Spleen (tissue), 11 donors: ENCODE measurements at regions not wholly inside any gene's neighbourhood (a gene's known extent, or its start where the extent isn't known, plus 50 kb on each side); places are given as distances from the start of the nearest gene placed in this dataset.

Experiments used
- DNase-seq: peaks from one replicate; pipeline ENCODE4 v3.0.0-alpha.2; 2020
- H3K27ac ChIP-seq, 8 donors: fragments of 200-600 bp; sonication (generic) in 7 of 8; 1 replicate in 4 of 8; 2 replicates in 4 of 8; pipeline versions ENCODE4 v1.5.0 to v1.8.0; 2016 to 2021; ENCODE audit warnings: inconsistent platforms in 4 of 8, mild to moderate bottlenecking in 4 of 8, moderate library complexity in 1 of 8
- H3K27me3 ChIP-seq, 7 donors: fragments of 200-600 bp; sonication (generic) in 6 of 7; replicated peaks in 1 of 7; 1 replicate in 4 of 7; 2 replicates in 3 of 7; pipeline versions ENCODE4 v1.5.0 to v1.8.0; 2016 to 2021; ENCODE audit warnings: inconsistent platforms in 3 of 7, mild to moderate bottlenecking in 1 of 7
- H3K36me3 ChIP-seq, 6 donors: fragments of 200-600 bp; sonication (generic) in 5 of 6; 1 replicate in 4 of 6; 2 replicates in 2 of 6; pipeline versions ENCODE4 v1.5.0 to v1.8.0; 2016 to 2021; ENCODE audit warnings: inconsistent platforms in 2 of 6
- H3K4me1 ChIP-seq, 6 donors: fragments of 200-600 bp; sonication (generic) in 5 of 6; 1 replicate in 3 of 6; 2 replicates in 3 of 6; pipeline versions ENCODE4 v1.5.0 to v1.8.0; 2016 to 2021; ENCODE audit warnings: inconsistent platforms in 3 of 6
- H3K4me3 ChIP-seq, 8 donors: fragments of 200-600 bp; sonication (generic) in 7 of 8; 1 replicate in 4 of 8; 2 replicates in 4 of 8; pipeline versions ENCODE4 v1.5.0 to v1.8.0; 2016 to 2021; ENCODE audit warnings: inconsistent platforms in 4 of 8, mild to moderate bottlenecking in 4 of 8, moderate library complexity in 2 of 8
- H3K9me3 ChIP-seq, 8 donors: fragments of 200-600 bp; sonication (generic) in 7 of 8; 1 replicate in 4 of 8; 2 replicates in 4 of 8; pipeline versions ENCODE4 v1.5.0 to v1.8.0; 2016 to 2021; ENCODE audit warnings: inconsistent platforms in 4 of 8
- POLR2A ChIP-seq, 3 donors: fragments of 450-650 bp; IDR thresholded peaks; one replicate each; pipeline ENCODE4 v1.5.1; 2017; ENCODE audit warnings: antibody characterized with exemption in 3 of 3, mild to moderate bottlenecking in 1 of 3
- POLR2AphosphoS5 ChIP-seq, 3 donors: sonication (generic); formaldehyde crosslinking; IDR thresholded peaks; one replicate each; pipeline ENCODE4 v1.5.1; 2017; ENCODE audit warnings: antibody characterized with exemption in 3 of 3
- WGBS, 5 donors: extraction: QIAGEN DNeasy Blood & Tissue Kit in 3 of 5; methylation state at CpG; one replicate each; pipeline versions ENCODE4 v1.1.5 to v1.1.7; 2013 to 2018; 5-methylcytosine and 5-hydroxymethylcytosine counted together
- intact Hi-C: fragments of 100-400 bp; cut with DNase I; formaldehyde crosslinking; loops from one replicate; pipeline ENCODE4 v1.15.0; 2023; ENCODE audit warnings: low total_unique reads
- TF ChIP-seq, protein P1 (sequence below), 11 experiments: fragments of 200-600 bp in 7 of 11; fragments of 450-650 bp in 4 of 11; sonication (generic) in 4 of 11; IDR thresholded peaks in 8 of 11; conservative IDR thresholded peaks in 3 of 11; 1 replicate in 7 of 11; 2 replicates in 4 of 11; pipeline versions ENCODE4 v1.4.0 to v1.8.0; 2016 to 2021; ENCODE audit warnings: antibody characterized with exemption in 11 of 11, inconsistent platforms in 4 of 11, mild to moderate bottlenecking in 1 of 11
- donor health status: healthy with polysubstance abuse.
- donor health status: DM: no; HTN: no; CAD: no; lungs with moderate emphysema.
- donor health status: DM: no; HTN: no; CAD: no.
- donor health status: Bipolar disorder and iron deficiency.
- donor health status: healthy.
- donor health status: DM: no; HTN: no; CAD: no.
- donor health status: DM: yes; HTN: yes; CAD: no.

DNA sequence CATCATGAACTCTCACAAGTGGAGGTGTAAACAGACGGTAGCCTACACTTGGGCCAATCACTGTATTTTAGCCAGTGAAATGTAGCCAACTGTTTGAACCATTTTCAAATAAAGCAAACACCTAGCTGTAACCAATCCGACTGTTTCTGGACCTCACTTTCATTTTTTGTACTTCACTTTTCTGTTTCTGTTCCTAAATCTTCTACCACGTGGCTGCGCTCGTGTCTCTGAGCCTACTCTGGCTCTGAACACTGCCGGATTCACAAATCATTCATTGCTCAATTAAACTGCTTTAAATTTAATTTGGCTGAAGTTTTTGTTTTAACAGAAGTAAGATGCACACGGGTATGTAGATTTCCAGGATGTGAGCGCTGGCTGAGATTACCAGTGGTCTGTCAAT is 319.1 kb downstream of the RAPGEF2 start:
- H3K4me3 ChIP-seq, result no peak overlapping the region
- WGBS, 5 donors, result 78 to 84% (median 82%) methylated on average over 8 of the region's 8 CpGs
- no peaks in the 10 kb centered on the region for H3K4me1 ChIP-seq
- peaks cover 0 to 29% (median 12%) of the 10 kb centered on the region in 8 donors for H3K9me3 ChIP-seq
- no peaks in the 10 kb centered on the region for H3K36me3 ChIP-seq
- no peaks in the 10 kb centered on the region for H3K27me3 ChIP-seq
- no peak for DNase-seq
- intact Hi-C loops, result no loop called here
- H3K27ac ChIP-seq, result no peak overlapping the region
- no peak for TF ChIP-seq POLR2A (IDR thresholded peaks at IDR 0.05)
- TF ChIP-seq, protein P1, sequence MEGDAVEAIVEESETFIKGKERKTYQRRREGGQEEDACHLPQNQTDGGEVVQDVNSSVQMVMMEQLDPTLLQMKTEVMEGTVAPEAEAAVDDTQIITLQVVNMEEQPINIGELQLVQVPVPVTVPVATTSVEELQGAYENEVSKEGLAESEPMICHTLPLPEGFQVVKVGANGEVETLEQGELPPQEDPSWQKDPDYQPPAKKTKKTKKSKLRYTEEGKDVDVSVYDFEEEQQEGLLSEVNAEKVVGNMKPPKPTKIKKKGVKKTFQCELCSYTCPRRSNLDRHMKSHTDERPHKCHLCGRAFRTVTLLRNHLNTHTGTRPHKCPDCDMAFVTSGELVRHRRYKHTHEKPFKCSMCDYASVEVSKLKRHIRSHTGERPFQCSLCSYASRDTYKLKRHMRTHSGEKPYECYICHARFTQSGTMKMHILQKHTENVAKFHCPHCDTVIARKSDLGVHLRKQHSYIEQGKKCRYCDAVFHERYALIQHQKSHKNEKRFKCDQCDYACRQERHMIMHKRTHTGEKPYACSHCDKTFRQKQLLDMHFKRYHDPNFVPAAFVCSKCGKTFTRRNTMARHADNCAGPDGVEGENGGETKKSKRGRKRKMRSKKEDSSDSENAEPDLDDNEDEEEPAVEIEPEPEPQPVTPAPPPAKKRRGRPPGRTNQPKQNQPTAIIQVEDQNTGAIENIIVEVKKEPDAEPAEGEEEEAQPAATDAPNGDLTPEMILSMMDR (IDR thresholded peaks at IDR 0.05 in 8 of 11, conservative IDR thresholded peaks at IDR 0.05 in 3 of 11), result no peak
- TF ChIP-seq POLR2AphosphoS5 (IDR thresholded peaks at IDR 0.05), result no peak

DNA sequence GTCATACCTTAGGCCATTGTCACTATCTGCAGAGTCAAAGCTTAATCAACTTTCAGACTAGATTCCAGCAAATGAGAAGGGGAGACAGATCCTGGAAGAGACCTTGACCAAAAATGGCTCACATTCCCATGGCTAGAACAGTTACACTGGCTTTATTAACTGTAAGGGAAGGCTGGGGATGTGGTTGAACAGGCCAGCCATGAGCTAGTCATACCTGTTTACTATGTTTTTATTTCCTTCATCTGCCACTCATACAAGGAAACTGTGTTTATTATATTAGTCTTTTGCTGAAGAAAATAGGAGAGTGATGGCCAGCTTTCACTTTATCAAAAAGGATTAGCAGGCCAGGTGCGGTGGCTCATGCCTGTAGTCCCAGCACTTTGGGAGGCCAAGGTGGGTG is 319.7 kb downstream of the RAPGEF2 start:
- no peak for DNase-seq
- 91 to 100% (median 95%) methylated on average over 1 of the region's 1 CpG for WGBS, 5 donors
- Histone ChIP-seq H3K4me3 (no peak overlapping the region), H3K9me3 (peaks cover 0 to 29% (median 12%) of the 10 kb centered on the region in 8 donors), H3K27ac (no peak overlapping the region), H3K27me3 (no peaks in the 10 kb centered on the region), H3K4me1 (no peaks in the 10 kb centered on the region), H3K36me3 (no peaks in the 10 kb centered on the region)
- intact Hi-C loops, result no loop called here
- TF ChIP-seq POLR2AphosphoS5 (IDR thresholded peaks at IDR 0.05) (no peak), POLR2A (IDR thresholded peaks at IDR 0.05) (no peak)
- TF ChIP-seq, protein P1 (IDR thresholded peaks at IDR 0.05 in 8 of 11, conservative IDR thresholded peaks at IDR 0.05 in 3 of 11), result no peak

DNA sequence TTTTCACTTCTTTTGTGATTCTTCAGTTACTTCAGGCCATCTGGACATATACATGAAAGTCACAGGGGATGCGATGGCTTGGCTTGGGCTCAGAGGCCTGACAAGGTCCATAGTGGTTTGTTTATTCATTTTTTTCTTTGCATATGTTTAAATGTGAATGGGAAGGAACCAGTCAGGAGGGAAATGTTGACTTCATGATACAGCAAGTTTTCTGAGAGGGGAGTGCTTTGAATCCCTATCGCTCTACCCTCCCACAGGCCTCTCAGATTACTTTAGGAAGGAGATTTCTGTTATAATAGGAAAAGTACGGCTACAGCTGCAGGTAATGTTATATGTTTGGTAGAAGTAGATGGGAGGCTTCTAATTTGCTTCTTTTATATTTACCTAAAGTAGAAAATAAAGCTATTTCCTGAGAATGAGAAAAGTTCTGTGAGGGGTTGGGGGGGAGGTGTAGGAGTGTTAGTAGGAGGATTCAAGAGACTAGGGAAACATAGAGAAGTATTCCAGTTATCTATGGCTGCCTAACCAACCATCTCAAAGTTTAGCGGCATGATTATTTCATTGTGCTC is 322.9 kb downstream of the RAPGEF2 start:
- TF ChIP-seq POLR2AphosphoS5 (IDR thresholded peaks at IDR 0.05) (no peak), POLR2A (IDR thresholded peaks at IDR 0.05) (no peak)
- TF ChIP-seq, protein P1 (IDR thresholded peaks at IDR 0.05 in 8 of 11, conservative IDR thresholded peaks at IDR 0.05 in 3 of 11), result no peak
- Histone ChIP-seq H3K36me3 (no peaks in the 10 kb centered on the region), H3K27ac (no peak overlapping the region), H3K27me3 (no peaks in the 10 kb centered on the region), H3K9me3 (peaks cover 0 to 4% (median 1%) of the 10 kb centered on the region in 8 donors), H3K4me1 (peaks cover 0 to 6% (median 0%) of the 10 kb centered on the region in 6 donors), H3K4me3 (no peak overlapping the region)
- DNase-seq, result no peak
- intact Hi-C loops, result no loop called here
- 69 to 81% (median 70%) methylated on average over 4 of the region's 4 CpGs for WGBS, 5 donors

GRCh38 chr4:159428293-159428692 is 325.4 kb downstream of the RAPGEF2 start:
- Histone ChIP-seq H3K27ac (no peak overlapping the region), H3K4me1 (peaks cover 0 to 6% (median 0%) of the 10 kb centered on the region in 6 donors), H3K4me3 (no peak overlapping the region), H3K36me3 (no peaks in the 10 kb centered on the region), H3K27me3 (no peaks in the 10 kb centered on the region), H3K9me3 (no peaks in the 10 kb centered on the region)
- intact Hi-C loops, result no loop called here
- TF ChIP-seq, protein P1 (IDR thresholded peaks at IDR 0.05 in 8 of 11, conservative IDR thresholded peaks at IDR 0.05 in 3 of 11), result no peak
- TF ChIP-seq POLR2A (IDR thresholded peaks at IDR 0.05), result no peak
- TF ChIP-seq POLR2AphosphoS5 (IDR thresholded peaks at IDR 0.05), result no peak
- 92 to 97% (median 94%) methylated on average over 5 of the region's 5 CpGs for WGBS, 5 donors
- no peak for DNase-seq
